Dendritic cell treated with granulocyte-macrophage colony-stimulating factor and Interleukin-4, amounts not matched to agents 40 ng/mL and 50 ng/mL, for 4 days (primary cell): ENCODE measurements at regions not wholly inside any gene's neighbourhood (a gene's known extent, or its start where the extent isn't known, plus 50 kb on each side); places are given as distances from the start of the nearest gene placed in this dataset.

Experiments
- H3K27ac Mint-ChIP-seq: one replicate; pipeline ENCODE4 v1.8.0; 2022; ENCODE audit warnings: mild to moderate bottlenecking, mixed read lengths
- H3K27me3 Mint-ChIP-seq: one replicate; pipeline ENCODE4 v1.8.0; 2022; ENCODE audit warnings: mild to moderate bottlenecking, mixed read lengths
- H3K36me3 Mint-ChIP-seq: one replicate; pipeline ENCODE4 v1.8.0; 2022; ENCODE audit warnings: low read depth, mixed read lengths
- H3K4me1 Mint-ChIP-seq: one replicate; pipeline ENCODE4 v1.8.0; 2022; ENCODE audit warnings: low read depth, mixed read lengths
- H3K4me3 Mint-ChIP-seq: one replicate; pipeline ENCODE4 v1.8.0; 2022; ENCODE audit warnings: mild to moderate bottlenecking, moderate library complexity, mixed read lengths
- H3K9me3 Mint-ChIP-seq: one replicate; pipeline ENCODE4 v1.8.0; 2022; ENCODE audit warnings: mixed read lengths
- intact Hi-C: fragments of 100-400 bp; cut with micrococcal nuclease; formaldehyde crosslinking; loops from one replicate; pipeline ENCODE4 v1.15.0; 2022

DNA sequence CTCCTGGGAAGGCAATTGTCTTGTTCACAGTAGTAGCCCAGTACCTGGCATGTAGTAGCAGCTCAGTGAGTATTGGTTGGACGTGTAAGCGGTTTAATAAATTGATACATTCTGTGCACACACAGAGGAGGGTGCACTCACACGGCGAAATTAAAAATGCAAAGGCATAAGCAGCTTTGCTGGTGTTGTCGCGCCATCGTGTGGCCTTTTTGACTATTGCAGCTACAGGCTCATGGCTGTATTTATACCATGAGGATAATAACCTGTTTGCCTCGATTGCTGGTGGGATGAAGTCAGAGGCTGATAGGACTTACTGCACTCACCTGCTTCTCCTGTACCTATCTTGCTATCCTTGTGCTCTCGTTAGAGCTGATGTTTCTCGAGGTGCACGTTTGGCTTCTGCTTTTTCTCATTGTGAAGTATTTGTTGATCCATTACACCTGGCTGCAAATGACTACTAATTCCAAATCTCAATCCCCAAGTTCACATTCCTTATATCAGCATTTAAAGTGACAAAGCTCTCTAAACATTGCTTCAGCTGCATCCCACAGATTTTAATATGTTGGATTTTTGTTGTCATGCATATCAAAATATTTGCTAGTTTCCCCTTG lies 61.5 kb downstream of the TBXT start:
- H3K27me3 Mint-ChIP-seq = peaks cover 5% of the 10 kb centered on the region
- intact Hi-C loops = loop anchor here (2.0 kb wide), 1 partner anchor 221 kb away; no protein-coding TSS in a partner anchor

DNA sequence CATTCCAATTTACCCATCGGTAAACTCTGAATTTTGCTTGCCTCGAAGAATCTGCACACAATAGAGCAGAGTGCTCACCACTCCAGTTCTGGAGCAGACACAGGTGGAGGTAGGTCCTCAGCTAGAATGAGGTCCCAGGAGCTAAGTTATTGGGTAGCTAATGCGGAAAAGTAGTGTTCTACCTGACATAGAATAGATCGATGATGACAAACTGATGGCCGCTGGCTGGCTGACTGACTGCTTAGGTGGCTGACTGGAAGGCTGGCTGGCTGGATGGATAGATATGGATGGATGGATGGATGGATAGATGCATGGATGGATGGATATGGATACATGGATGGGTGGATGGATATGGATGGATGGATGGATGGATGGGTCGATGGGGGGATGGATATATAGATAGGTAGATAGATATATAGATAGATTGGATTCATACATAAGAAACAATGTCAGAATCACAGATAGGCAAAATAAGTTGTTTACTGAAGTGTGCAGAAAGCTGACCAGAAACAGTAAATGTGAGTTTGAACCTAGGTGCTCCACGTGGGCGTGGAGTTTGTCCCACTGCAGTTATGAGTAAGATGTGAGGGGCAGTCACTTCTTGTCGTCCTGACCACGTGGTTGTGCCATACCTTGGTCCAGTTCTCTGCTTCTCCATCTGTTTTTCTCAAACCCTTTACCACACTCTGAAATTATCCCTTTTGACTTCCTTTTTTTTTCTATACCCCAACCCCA lies 62.1 kb downstream of the TBXT start:
- Mint-ChIP-seq H3K36me3 (no peaks in the 10 kb centered on the region), H3K4me3 (no peak overlapping the region), H3K4me1 (no peaks in the 10 kb centered on the region), H3K27me3 (peaks cover 5% of the 10 kb centered on the region), H3K9me3 (no peaks in the 10 kb centered on the region), H3K27ac (no peak overlapping the region)
- intact Hi-C loops = loop anchor here (2.0 kb wide), 1 partner anchor 221 kb away; no protein-coding TSS in a partner anchor

More for the DNA sequence above, 61.5 kb downstream of the TBXT start:
- Mint-ChIP-seq H3K27ac (no peak overlapping the region), H3K4me3 (no peak overlapping the region), H3K4me1 (no peaks in the 10 kb centered on the region), H3K36me3 (no peaks in the 10 kb centered on the region), H3K9me3 (no peaks in the 10 kb centered on the region)

DNA sequence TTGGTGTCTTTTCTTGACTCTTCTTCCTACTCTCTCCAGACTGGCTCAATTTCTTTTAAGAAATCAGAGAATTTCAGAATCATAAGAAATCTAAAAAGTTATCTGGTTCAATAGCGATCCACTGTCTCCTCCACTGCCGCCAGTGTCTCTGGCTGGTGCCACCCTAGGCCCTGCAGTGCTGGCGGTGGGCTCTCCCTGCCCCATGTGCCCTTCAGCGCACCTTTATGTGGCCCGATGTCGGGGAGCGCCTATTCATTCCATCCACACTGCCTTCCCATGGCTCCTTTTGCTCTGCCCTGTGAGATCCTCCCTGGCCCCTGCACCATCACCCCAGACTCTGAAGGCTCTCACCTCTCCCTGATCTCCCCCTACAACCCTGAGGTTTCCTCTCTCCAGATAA lies 62.8 kb downstream of the TBXT start:
- Mint-ChIP-seq H3K27me3 (peaks cover 3% of the 10 kb centered on the region), H3K4me1 (no peaks in the 10 kb centered on the region), H3K36me3 (no peaks in the 10 kb centered on the region), H3K27ac (no peak overlapping the region), H3K9me3 (no peaks in the 10 kb centered on the region), H3K4me3 (no peak overlapping the region)
- intact Hi-C loops = no loop called here

DNA sequence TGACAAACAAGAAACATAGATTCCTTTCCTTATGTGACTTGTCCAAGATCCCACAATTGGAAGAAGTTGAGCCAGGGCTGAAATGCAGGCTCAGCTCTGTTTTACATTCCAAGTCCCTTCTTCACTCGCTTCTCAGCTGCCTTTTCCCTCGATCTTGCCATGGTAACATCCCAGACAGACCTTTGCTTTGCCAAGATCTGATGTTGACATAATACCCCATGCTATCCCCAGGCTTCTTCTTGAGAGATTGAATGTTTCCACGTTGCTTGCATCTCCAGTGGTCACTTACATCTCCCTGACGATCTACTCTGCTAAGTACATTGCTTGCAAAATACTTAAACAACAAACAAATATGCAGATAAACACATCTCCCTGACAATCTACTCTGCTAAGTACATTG lies 63.5 kb downstream of the TBXT start:
- intact Hi-C loops = no loop called here
- no peaks in the 10 kb centered on the region for H3K9me3 Mint-ChIP-seq

DNA sequence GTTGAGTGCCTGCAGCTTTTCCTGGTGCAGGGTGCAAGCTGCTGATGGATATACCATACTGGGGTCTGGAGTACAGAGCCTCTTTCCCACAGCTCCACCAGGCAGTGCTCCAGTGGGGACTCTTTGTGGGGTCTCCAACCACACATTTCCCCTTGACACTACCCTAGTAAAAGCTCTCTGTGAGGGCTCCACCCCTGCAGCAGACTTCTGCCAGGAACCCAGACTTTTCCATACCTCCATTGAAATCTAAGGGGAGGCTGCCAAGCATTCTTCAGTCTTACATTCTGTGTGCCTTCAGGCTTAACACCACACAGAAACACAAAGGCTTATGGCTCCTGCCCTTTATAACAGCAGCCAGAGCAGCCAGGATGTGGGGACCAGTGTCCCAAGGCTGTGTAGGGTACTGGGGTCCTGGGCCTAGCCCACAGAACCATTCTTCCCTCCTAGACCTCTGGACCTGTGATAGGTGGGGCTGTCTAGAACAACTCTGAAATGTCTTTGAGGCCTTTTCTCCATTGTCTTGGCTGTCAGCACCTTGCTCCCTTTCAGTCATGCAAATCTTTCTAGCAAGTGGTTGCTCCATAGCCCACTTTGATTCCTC lies 65.7 kb downstream of the TBXT start:
- Mint-ChIP-seq H3K4me3 (no peak overlapping the region), H3K27me3 (peaks cover 13% of the 10 kb centered on the region), H3K9me3 (no peaks in the 10 kb centered on the region), H3K27ac (no peak overlapping the region), H3K36me3 (no peaks in the 10 kb centered on the region), H3K4me1 (no peaks in the 10 kb centered on the region)
- intact Hi-C loops = no loop called here

More for the DNA sequence above, 63.5 kb downstream of the TBXT start:
- no peaks in the 10 kb centered on the region for H3K36me3 Mint-ChIP-seq
- H3K4me1 Mint-ChIP-seq = no peaks in the 10 kb centered on the region
- H3K27me3 Mint-ChIP-seq = peaks cover 3% of the 10 kb centered on the region
- H3K4me3 Mint-ChIP-seq = no peak overlapping the region
- no peak overlapping the region for H3K27ac Mint-ChIP-seq

DNA sequence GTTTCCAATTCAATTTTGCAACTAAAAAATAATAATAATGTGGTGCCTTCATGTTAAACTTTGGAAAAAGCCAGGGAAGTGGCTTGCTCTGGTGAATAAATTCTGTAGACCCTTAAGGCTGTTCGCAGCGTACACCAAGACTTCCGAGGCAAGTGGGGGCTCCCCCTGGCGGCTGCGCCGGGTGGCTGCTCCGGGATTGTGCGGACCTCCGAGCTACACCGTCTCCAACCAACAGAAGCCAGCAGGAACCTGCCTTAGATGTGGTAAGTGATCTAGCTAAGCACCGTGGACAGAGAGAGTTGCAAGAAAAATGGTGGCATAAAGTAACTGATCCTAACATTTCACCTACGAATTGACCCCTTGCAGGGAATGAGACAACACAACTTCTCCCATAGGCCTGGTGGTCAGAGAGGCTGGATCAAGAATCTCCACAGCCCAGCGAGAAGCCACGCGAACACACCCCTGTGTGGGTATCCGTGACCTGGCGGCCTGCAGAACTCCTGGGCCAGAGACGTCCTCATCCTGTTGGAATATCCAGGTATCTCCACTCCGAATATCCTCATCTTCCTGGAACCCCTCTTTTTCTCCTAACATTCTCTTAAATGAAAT lies 69.6 kb downstream of the TBXT start:
- H3K27me3 Mint-ChIP-seq = peaks cover 25% of the 10 kb centered on the region
- no peaks in the 10 kb centered on the region for H3K36me3 Mint-ChIP-seq
- H3K9me3 Mint-ChIP-seq = no peaks in the 10 kb centered on the region
- H3K27ac Mint-ChIP-seq = no peak overlapping the region
- intact Hi-C loops = no loop called here
- H3K4me3 Mint-ChIP-seq = no peak overlapping the region
- H3K4me1 Mint-ChIP-seq = no peaks in the 10 kb centered on the region

DNA sequence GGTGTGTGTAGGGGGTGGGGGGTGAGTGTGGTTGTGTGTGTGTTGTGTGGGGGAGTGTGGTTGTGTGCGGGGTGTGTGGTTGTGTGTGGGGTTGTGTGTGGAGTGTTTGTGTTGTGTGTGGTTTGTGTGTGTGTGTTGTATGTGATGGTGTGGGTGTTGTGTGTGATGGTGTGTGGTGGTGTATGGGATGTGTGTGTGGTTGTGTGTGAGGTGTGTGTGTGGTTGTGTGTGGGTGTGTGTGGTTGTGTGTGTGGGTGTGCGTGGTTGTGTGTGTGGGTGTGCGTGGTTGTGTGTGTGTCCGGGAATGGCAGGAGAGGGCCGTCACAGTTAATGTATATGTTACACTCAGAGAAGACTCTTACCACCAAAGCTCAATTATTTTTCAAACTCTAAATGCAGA lies 79.8 kb downstream of the TBXT start:
- Mint-ChIP-seq H3K4me3 (no peak overlapping the region), H3K36me3 (no peaks in the 10 kb centered on the region)

DNA sequence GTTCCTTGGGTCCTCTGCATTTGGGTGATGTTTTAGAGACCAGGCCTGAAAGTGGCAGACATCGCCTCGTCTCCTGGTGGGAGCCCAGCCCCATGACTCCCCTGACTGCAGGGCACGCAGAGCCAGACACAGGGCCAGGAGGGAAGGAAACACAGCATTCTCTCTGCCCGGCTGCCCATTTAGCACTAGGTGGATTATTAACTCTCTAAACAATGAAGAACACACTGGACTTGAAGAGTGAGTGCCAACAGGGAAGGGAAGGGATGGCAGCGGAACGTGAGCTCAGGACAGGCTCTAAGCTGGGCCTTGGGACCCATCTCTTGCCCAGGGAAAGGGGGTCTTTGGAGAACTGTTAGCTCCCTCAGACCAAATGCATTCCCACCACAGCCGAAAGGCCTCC lies 80.4 kb downstream of the TBXT start:
- Mint-ChIP-seq H3K4me1 (no peaks in the 10 kb centered on the region), H3K27ac (no peak overlapping the region), H3K9me3 (no peaks in the 10 kb centered on the region), H3K27me3 (no peaks in the 10 kb centered on the region), H3K36me3 (no peaks in the 10 kb centered on the region), H3K4me3 (no peak overlapping the region)
- intact Hi-C loops = no loop called here

More for the DNA sequence above, 79.8 kb downstream of the TBXT start:
- H3K27me3 Mint-ChIP-seq = no peaks in the 10 kb centered on the region
- H3K9me3 Mint-ChIP-seq = no peaks in the 10 kb centered on the region
- no peak overlapping the region for H3K27ac Mint-ChIP-seq
- no peaks in the 10 kb centered on the region for H3K4me1 Mint-ChIP-seq
- intact Hi-C loops = no loop called here

DNA sequence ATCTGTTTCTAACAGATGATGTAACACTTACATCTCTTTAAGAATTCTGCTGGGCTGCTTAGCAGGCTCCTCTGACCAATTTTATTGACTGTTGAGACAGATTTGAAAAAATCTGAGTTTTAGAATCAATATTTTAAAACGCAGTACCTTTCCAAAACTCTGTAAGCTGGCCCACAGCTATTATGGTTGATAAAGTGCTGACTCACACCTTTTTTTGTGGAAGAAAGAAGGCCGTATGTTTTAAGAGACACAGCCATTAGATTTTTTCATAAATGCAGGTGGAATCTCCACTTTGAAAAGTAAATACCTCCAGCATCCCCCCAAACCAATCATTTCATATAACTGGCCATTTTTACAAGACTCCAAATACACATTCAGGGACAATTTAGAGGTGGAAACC lies 82.2 kb downstream of the TBXT start:
- H3K9me3 Mint-ChIP-seq = no peaks in the 10 kb centered on the region
- intact Hi-C loops = no loop called here
- H3K4me3 Mint-ChIP-seq = no peak overlapping the region
- no peaks in the 10 kb centered on the region for H3K27me3 Mint-ChIP-seq
- no peaks in the 10 kb centered on the region for H3K4me1 Mint-ChIP-seq
- no peak overlapping the region for H3K27ac Mint-ChIP-seq
- no peaks in the 10 kb centered on the region for H3K36me3 Mint-ChIP-seq

DNA sequence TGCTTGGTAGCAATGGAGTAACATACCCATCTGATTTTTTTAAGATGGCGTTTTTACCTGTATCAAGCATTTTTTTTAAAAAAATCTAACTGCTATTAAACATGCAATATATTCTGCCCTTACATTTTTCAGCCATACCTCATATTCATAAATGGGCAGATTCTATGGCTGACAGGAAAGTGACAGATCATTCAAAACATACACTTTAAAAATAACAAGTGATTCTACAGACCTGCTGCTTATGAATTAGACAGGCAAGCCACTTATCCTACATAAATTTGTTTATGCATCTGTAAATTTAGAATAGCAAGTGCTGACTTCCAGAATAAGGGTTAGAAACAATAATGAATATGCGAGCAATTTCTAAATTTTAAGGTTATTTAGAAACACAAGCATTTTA lies 82.7 kb downstream of the TBXT start:
- Mint-ChIP-seq H3K4me3 (no peak overlapping the region), H3K9me3 (no peaks in the 10 kb centered on the region), H3K36me3 (no peaks in the 10 kb centered on the region), H3K4me1 (no peaks in the 10 kb centered on the region), H3K27me3 (no peaks in the 10 kb centered on the region), H3K27ac (no peak overlapping the region)
- intact Hi-C loops = no loop called here

DNA sequence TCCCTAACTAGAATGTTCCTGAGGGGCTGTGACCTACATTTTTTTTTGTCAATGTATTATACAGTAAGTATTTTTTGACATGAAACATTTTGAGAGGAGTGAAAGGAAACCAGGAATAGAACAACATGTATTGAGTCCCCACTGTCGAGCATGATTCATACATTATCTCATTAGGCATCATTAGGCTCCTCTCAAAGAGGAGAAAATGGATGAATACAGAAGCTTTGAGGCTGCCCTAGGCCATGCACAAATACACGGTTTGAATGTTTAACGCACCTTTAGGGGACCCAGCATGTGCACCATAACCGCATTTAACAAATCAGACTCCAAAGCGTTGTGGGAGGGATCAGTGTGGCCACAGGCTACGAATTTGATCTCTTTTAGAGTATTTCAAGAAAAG lies 87.8 kb downstream of the TBXT start:
- no peaks in the 10 kb centered on the region for H3K4me1 Mint-ChIP-seq
- no peak overlapping the region for H3K27ac Mint-ChIP-seq
- intact Hi-C loops = no loop called here
- no peaks in the 10 kb centered on the region for H3K9me3 Mint-ChIP-seq
- no peaks in the 10 kb centered on the region for H3K36me3 Mint-ChIP-seq
- H3K4me3 Mint-ChIP-seq = no peak overlapping the region
- no peaks in the 10 kb centered on the region for H3K27me3 Mint-ChIP-seq

DNA sequence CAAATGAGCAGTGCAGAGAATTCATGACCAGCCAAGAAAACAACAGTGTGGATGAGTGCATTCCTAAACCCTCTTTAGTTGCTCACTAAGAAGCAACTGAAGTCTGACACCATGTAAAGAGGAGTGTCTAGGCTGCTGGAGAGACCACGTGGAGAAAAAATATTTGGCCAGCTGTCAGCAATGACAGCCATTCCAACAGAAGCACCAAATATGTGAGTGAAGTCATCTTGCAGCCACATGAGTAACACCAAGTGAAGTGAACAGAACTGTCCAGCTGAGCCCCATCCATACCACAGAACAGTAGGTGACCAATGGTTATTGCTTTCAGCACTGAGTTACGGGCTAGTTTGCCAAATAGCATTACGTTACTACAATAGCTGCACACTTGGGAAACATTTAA lies 89.4 kb downstream of the TBXT start:
- Mint-ChIP-seq H3K4me1 (no peaks in the 10 kb centered on the region), H3K27ac (no peak overlapping the region), H3K4me3 (no peak overlapping the region), H3K9me3 (no peaks in the 10 kb centered on the region), H3K36me3 (no peaks in the 10 kb centered on the region), H3K27me3 (no peaks in the 10 kb centered on the region)
- intact Hi-C loops = no loop called here

DNA sequence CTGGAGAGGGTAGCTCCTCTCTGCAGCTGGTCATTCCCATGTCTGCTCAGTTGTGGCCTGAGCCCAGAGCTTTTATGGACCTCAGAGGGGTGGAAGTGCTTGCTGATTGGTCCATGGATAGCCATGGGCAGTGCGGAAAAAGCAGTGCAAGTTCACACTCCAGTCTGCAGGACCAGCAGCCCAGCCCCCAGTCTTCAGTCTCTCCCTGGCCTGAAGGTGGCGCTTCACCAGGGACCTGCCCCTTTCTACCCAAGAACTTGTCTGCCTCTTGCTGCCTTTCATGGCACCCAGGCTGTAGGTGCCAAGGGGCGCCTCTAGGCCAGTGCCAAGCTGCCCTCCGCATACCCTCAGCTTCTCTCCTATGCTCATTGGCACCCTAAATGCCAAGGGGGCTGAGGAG lies 91.0 kb downstream of the TBXT start:
- Mint-ChIP-seq H3K9me3 (no peaks in the 10 kb centered on the region), H3K36me3 (no peaks in the 10 kb centered on the region), H3K27ac (no peak overlapping the region), H3K4me3 (no peak overlapping the region), H3K27me3 (no peaks in the 10 kb centered on the region), H3K4me1 (no peaks in the 10 kb centered on the region)
- intact Hi-C loops = no loop called here

DNA sequence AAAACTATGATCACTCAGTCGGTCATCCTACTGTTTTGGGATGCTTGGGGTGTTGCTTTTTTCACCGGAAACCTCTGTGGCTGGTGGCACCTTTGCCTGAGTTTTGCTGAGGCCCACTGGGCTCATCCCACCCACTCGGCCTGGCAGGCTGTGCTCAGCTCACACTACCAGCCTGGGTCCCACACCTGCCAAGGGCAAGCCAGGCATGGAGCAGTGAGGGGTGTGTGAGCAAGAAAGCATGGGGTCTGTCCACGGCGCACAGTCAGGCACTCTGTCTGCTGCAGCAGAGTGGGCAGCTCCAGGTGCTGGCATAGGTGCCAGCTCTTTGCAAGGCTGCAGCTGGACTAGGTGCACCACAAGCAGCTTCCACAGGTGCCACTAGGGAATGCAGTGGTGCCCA lies 91.7 kb downstream of the TBXT start:
- no peaks in the 10 kb centered on the region for H3K36me3 Mint-ChIP-seq
- intact Hi-C loops = no loop called here
- H3K4me1 Mint-ChIP-seq = no peaks in the 10 kb centered on the region
- H3K27ac Mint-ChIP-seq = no peak overlapping the region
- no peaks in the 10 kb centered on the region for H3K27me3 Mint-ChIP-seq
- no peak overlapping the region for H3K4me3 Mint-ChIP-seq
- H3K9me3 Mint-ChIP-seq = no peaks in the 10 kb centered on the region
